Upper lobe of left lung (tissue), 6 donors: ENCODE measurements at regions not wholly inside any gene's neighbourhood (a gene's known extent, or its start where the extent isn't known, plus 50 kb on each side); places are given as distances from the start of the nearest gene placed in this dataset.
"Not testable (repeated sequence)": the region's sequence is repeated elsewhere in the genome, so short reads cannot be mapped to it uniquely, and the experiment has no call there.

Experiments used
- ATAC-seq, 2 donors: fragments of 200-7000 bp; cut with Tn5 transposase; one replicate each; pipeline ENCODE4 v1.9.1; 2022; ENCODE audit warnings: mild to moderate bottlenecking in 2 of 2, moderate library complexity in 2 of 2; ENCODE audit not compliant: low FRiP score in 2 of 2
- DNase-seq, 2 donors: peaks; one replicate each; pipeline ENCODE4 v3.0.0-alpha.2; 2019 to 2020
- H3K27ac ChIP-seq, 4 donors: fragments of 200-600 bp; sonication (generic); one replicate each; pipeline ENCODE4 v1.5.1; 2016 to 2019
- H3K27me3 ChIP-seq, 4 donors: fragments of 200-600 bp; sonication (generic); one replicate each; pipeline ENCODE4 v1.5.1; 2017 to 2019
- H3K36me3 ChIP-seq, 4 donors: fragments of 200-600 bp; sonication (generic); one replicate each; pipeline ENCODE4 v1.5.1; 2016 to 2019
- H3K4me1 ChIP-seq, 4 donors: fragments of 200-600 bp; sonication (generic); one replicate each; pipeline ENCODE4 v1.5.1; 2018 to 2019
- H3K4me3 ChIP-seq, 4 donors: fragments of 200-600 bp; sonication (generic); one replicate each; pipeline ENCODE4 v1.5.1; 2017 to 2019; ENCODE audit warnings: mild to moderate bottlenecking in 2 of 4, moderate library complexity in 1 of 4
- H3K9me3 ChIP-seq, 4 donors: fragments of 200-600 bp; sonication (generic); one replicate each; pipeline ENCODE4 v1.5.1; 2018 to 2019
- EP300 ChIP-seq, 4 donors: sonication (generic); formaldehyde crosslinking; IDR thresholded peaks; one replicate each; pipeline ENCODE4 v1.5.1; 2017; ENCODE audit warnings: antibody characterized with exemption in 4 of 4, control low read depth in 2 of 4
- POLR2A ChIP-seq, 4 donors: fragments of 450-650 bp; IDR thresholded peaks; one replicate each; pipeline ENCODE4 v1.5.1; 2016 to 2017; ENCODE audit warnings: antibody characterized with exemption in 4 of 4, mild to moderate bottlenecking in 2 of 4
- POLR2AphosphoS5 ChIP-seq, 2 donors: sonication (generic); formaldehyde crosslinking; IDR thresholded peaks; one replicate each; pipeline ENCODE4 v1.5.1; 2017; ENCODE audit warnings: antibody characterized with exemption in 2 of 2
- WGBS, 2 donors: methylation state at CpG; one replicate each; pipeline ENCODE4 v1.1.5; 2017 to 2018; 5-methylcytosine and 5-hydroxymethylcytosine counted together
- TF ChIP-seq, protein P1 (sequence below), 6 experiments: fragments of 450-650 bp in 4 of 6; fragments of 200-600 bp in 2 of 6; sonication (generic) in 2 of 6; IDR thresholded peaks; one replicate each; pipeline ENCODE4 v1.5.1; 2016 to 2019; ENCODE audit warnings: antibody characterized with exemption in 6 of 6
- donor health status: DM: no; HTN: no; CAD: no; lungs with moderate emphysema.
- donor health status: DM: no; HTN: yes; CAD: no; lungs with severe emphysema.

DNA sequence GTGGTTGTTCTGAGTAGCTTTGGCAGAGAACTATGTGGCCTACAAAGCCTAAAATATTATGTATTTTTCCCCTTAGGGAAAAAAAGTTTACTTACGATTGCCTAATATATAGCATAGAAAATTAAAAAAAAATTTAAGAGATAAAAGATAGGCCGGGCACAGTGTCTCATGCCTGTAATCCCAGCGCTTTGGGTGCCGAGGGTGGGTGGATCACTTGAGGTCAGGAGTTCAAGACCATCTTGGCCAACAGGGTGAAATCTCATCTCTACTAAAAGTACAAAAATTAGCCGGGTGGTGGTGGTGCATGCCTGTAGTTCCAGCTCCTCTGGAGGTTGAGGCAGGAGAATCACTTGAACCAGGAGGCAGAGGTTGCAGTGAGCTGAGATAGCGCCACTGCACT, 439.2 kb upstream of the KLF6 start:
- 94 to 96% methylated on average over 6 of the region's 6 CpGs for WGBS, 2 donors

DNA sequence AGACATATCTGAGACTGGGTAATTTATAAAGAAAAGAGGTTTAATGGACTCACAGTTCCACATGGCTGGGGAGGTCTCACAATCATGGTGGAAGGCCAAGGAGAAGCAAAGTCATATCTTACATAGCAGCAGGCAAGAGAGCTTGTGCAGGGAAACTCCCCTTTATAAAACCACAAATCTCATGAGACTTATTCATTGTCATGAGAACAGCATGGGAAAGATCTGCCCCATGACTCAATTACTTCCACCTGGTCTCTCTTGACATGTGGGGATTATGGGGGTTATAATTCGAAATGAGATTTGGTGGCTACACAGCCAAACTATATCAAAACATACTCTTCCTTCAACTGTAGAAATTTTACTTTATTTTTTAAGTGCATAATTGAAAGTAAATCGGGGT, 436.3 kb upstream of the KLF6 start:
- WGBS, 2 donors = 83 to 94% methylated on average over 2 of the region's 2 CpGs
- not testable (repeated sequence) for H3K9me3 ChIP-seq

More for the DNA sequence above, 439.2 kb upstream of the KLF6 start:
- Histone ChIP-seq H3K27ac (no peak overlapping the region), H3K36me3 (no peaks in the 10 kb centered on the region), H3K4me1 (no peaks in the 10 kb centered on the region), H3K9me3 (no peaks in the 10 kb centered on the region), H3K4me3 (no peak overlapping the region), H3K27me3 (no peaks in the 10 kb centered on the region)
- no peak for ATAC-seq
- TF ChIP-seq, protein P1, sequence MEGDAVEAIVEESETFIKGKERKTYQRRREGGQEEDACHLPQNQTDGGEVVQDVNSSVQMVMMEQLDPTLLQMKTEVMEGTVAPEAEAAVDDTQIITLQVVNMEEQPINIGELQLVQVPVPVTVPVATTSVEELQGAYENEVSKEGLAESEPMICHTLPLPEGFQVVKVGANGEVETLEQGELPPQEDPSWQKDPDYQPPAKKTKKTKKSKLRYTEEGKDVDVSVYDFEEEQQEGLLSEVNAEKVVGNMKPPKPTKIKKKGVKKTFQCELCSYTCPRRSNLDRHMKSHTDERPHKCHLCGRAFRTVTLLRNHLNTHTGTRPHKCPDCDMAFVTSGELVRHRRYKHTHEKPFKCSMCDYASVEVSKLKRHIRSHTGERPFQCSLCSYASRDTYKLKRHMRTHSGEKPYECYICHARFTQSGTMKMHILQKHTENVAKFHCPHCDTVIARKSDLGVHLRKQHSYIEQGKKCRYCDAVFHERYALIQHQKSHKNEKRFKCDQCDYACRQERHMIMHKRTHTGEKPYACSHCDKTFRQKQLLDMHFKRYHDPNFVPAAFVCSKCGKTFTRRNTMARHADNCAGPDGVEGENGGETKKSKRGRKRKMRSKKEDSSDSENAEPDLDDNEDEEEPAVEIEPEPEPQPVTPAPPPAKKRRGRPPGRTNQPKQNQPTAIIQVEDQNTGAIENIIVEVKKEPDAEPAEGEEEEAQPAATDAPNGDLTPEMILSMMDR (IDR thresholded peaks at IDR 0.05) = no peak
- TF ChIP-seq POLR2AphosphoS5 (IDR thresholded peaks at IDR 0.05) (no peak), EP300 (IDR thresholded peaks at IDR 0.05) (no peak), POLR2A (IDR thresholded peaks at IDR 0.05) (no peak)
- no peak for DNase-seq

DNA sequence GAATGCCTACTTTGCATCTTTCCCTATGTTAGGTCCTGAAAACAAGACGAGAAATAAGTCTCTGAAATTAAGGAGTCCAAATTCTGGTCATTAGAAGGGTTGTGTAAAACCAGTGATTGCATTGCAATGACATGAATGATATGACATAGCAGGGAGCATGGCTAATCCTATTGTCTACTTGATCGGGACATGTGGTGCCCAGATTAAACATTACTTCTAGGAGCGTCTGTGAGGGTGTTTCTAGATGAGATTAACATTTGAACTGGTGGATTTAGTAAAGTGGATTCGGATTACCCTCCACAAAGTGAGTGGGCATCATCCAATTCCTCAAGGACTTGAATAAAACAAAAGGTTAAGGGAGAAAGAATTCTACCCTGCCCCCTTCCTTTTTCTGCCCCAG, 434.9 kb upstream of the KLF6 start:
- WGBS, 2 donors = 91 to 92% methylated on average over 4 of the region's 4 CpGs
- no peak overlapping the region for H3K4me3 ChIP-seq
- TF ChIP-seq EP300 (IDR thresholded peaks at IDR 0.05) = no peak
- TF ChIP-seq, protein P1 (IDR thresholded peaks at IDR 0.05) = no peak
- no peak for TF ChIP-seq POLR2A (IDR thresholded peaks at IDR 0.05)
- TF ChIP-seq POLR2AphosphoS5 (IDR thresholded peaks at IDR 0.05) = no peak

More for the DNA sequence above, 436.3 kb upstream of the KLF6 start:
- H3K4me3 ChIP-seq, H3K27ac ChIP-seq, H3K27me3 ChIP-seq, H3K4me1 ChIP-seq, DNase-seq, ATAC-seq, H3K36me3 ChIP-seq: not testable (repeated sequence)

DNA sequence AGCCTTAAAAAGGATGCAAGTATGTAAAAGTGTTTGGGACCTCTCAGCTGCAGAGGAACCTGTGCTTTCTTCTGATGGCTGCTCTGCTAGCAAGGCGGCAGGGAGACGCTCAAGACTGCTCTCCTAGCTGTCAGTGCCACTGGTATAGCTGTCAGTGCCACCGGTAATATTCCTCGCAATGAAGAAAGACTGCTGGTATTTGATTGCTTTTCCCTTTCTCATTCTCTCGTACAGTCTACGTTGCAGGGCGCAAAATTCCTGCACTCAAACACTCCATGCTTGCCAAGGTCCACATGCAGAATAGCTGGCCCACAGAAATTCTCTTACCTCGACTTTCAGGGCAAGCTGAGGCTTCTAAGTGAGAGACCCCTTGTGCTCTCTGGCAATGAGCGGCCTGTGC, 432.6 kb upstream of the KLF6 start:
- Histone ChIP-seq H3K27me3 (no peaks in the 10 kb centered on the region), H3K36me3 (no peaks in the 10 kb centered on the region), H3K4me3 (no peak overlapping the region), H3K9me3 (no peaks in the 10 kb centered on the region), H3K4me1 (no peaks in the 10 kb centered on the region), H3K27ac (no peak overlapping the region)
- no peak for TF ChIP-seq POLR2AphosphoS5 (IDR thresholded peaks at IDR 0.05)
- TF ChIP-seq, protein P1 (IDR thresholded peaks at IDR 0.05) = no peak
- WGBS, 2 donors = 80 to 85% methylated on average over 9 of the region's 9 CpGs
- DNase-seq (no peak), ATAC-seq (no peak)

More for the DNA sequence above, 434.9 kb upstream of the KLF6 start:
- no peaks in the 10 kb centered on the region for H3K27me3 ChIP-seq
- H3K9me3 ChIP-seq = no peaks in the 10 kb centered on the region
- no peaks in the 10 kb centered on the region for H3K36me3 ChIP-seq
- DNase-seq (no peak), ATAC-seq (no peak)
- no peaks in the 10 kb centered on the region for H3K4me1 ChIP-seq
- no peak overlapping the region for H3K27ac ChIP-seq

DNA sequence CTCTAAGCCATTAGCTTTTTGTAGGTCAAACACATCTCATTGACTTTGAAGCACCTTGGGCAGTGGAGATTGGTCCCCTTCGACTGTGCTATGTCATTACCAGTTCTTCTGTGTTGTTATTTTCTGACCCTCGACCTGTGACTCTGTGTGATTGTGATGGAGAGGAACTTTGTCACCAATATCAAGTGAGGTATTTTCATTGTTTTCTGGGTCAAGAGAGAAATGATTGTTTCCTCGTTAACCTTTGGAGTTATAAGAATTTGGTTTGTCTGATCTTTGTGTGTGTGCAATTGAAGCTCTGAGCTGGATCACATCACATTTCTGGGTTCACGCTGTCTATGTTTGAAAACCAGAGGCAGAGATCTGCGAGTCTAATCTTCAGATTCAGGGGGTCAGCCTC, 432.2 kb upstream of the KLF6 start:
- ATAC-seq (no peak), DNase-seq (no peak)
- Histone ChIP-seq H3K4me1 (no peaks in the 10 kb centered on the region), H3K27ac (no peak overlapping the region), H3K9me3 (no peaks in the 10 kb centered on the region), H3K36me3 (no peaks in the 10 kb centered on the region), H3K4me3 (no peak overlapping the region), H3K27me3 (no peaks in the 10 kb centered on the region)
- no peak for TF ChIP-seq EP300 (IDR thresholded peaks at IDR 0.05)
- whole genome bisulfite sequencing, 2 donors = 79 to 84% methylated on average over 5 of the region's 5 CpGs

DNA sequence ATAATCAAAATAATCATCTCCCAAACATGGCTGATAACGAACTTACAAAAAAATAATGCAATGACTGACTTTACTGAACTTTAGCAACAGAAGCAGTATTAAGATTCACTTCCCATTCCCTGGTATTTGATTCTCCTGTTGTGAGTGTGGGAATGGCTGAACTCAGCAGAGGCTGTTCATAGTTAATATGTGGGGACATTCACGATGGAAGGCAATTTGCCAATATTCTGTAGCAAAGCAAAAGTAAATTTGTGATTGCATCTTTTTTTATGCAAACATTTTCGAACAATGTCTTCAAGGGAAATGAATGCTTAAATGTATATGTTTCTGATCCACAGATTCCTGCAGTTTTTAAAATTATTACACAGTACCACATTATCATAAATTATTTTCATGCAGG, 431.7 kb upstream of the KLF6 start:
- Histone ChIP-seq H3K4me3 (no peak overlapping the region), H3K4me1 (no peaks in the 10 kb centered on the region), H3K36me3 (no peaks in the 10 kb centered on the region), H3K27me3 (no peaks in the 10 kb centered on the region), H3K9me3 (no peaks in the 10 kb centered on the region), H3K27ac (no peak overlapping the region)
- ATAC-seq = no peak
- WGBS, 2 donors = 51 to 55% methylated on average over 3 of the region's 3 CpGs
- TF ChIP-seq, protein P1 (IDR thresholded peaks at IDR 0.05) = no peak
- TF ChIP-seq EP300 (IDR thresholded peaks at IDR 0.05) = no peak
- no peak for TF ChIP-seq POLR2AphosphoS5 (IDR thresholded peaks at IDR 0.05)
- TF ChIP-seq POLR2A (IDR thresholded peaks at IDR 0.05) = no peak
- DNase-seq = no peak
